Ovary (tissue), 7 donors: ENCODE measurements at regions not wholly inside any gene's neighbourhood (a gene's known extent, or its start where the extent isn't known, plus 50 kb on each side); places are given as distances from the start of the nearest gene placed in this dataset.

ENCODE experiments used
- DNase-seq, 5 donors: peaks; one replicate each; pipeline ENCODE4 v3.0.0-alpha.2; 2019 to 2020
- H3K27ac ChIP-seq, 2 donors: fragments of 200-600 bp; one replicate each; pipeline versions ENCODE4 v1.5.1 to v1.8.0; 2019 to 2022
- H3K27me3 ChIP-seq: fragments of 200-600 bp; one replicate; pipeline ENCODE4 v1.8.0; 2022
- H3K36me3 ChIP-seq: fragments of 200-600 bp; sonication (generic); one replicate; pipeline ENCODE4 v1.5.1; 2019
- H3K4me1 ChIP-seq: one replicate; pipeline ENCODE4 v1.8.1; 2013; ENCODE audit warnings: mild to moderate bottlenecking, moderate library complexity; ENCODE audit not compliant: insufficient read depth
- H3K4me3 ChIP-seq: fragments of 200-600 bp; sonication (generic); one replicate; pipeline ENCODE4 v1.5.1; 2017
- H3K9me3 ChIP-seq, 2 donors: fragments of 200-600 bp in 1 of 2; sonication (generic) in 1 of 2; one replicate each; pipeline versions ENCODE4 v1.5.1 to v1.8.1; 2013 to 2019; ENCODE audit warnings: mild to moderate bottlenecking in 1 of 2, moderate library complexity in 1 of 2
- EP300 ChIP-seq: sonication (generic); formaldehyde crosslinking; IDR thresholded peaks from one replicate; pipeline ENCODE4 v1.6.1; 2017; ENCODE audit warnings: antibody characterized with exemption
- POLR2A ChIP-seq: fragments of 450-650 bp; IDR thresholded peaks from one replicate; pipeline ENCODE4 v1.6.1; 2017; ENCODE audit warnings: antibody characterized with exemption, mild to moderate bottlenecking, moderate library complexity
- WGBS, 3 donors: extraction: QIAGEN DNeasy Blood & Tissue Kit in 1 of 3; methylation state at CpG; one replicate each; pipeline versions ENCODE4 v1.1.5 to v1.1.7; 2013 to 2017; 5-methylcytosine and 5-hydroxymethylcytosine counted together
- intact Hi-C, 4 donors: fragments of 100-400 bp; cut with DNase I; formaldehyde crosslinking; loops; one replicate each; pipeline versions ENCODE4 v1.11.0 to v1.15.1; 2022 to 2023
- TF ChIP-seq, protein P1 (sequence below), 3 donors: fragments of 450-650 bp in 2 of 3; fragments of 200-600 bp in 1 of 3; IDR thresholded peaks; one replicate each; pipeline versions ENCODE4 v1.5.1 to v1.8.0; 2016 to 2022; ENCODE audit warnings: antibody characterized with exemption in 3 of 3, mild to moderate bottlenecking in 1 of 3
- donor health status: DM: no; HTN: no; CAD: no; lungs with moderate emphysema.
- donor health status: DM: no; HTN: no; CAD: no.
- donor health status: Bipolar disorder and iron deficiency.
- donor health status: DM: no; HTN: no; CAD: no.
- donor health status: DM: yes; HTN: yes; CAD: no.

DNA sequence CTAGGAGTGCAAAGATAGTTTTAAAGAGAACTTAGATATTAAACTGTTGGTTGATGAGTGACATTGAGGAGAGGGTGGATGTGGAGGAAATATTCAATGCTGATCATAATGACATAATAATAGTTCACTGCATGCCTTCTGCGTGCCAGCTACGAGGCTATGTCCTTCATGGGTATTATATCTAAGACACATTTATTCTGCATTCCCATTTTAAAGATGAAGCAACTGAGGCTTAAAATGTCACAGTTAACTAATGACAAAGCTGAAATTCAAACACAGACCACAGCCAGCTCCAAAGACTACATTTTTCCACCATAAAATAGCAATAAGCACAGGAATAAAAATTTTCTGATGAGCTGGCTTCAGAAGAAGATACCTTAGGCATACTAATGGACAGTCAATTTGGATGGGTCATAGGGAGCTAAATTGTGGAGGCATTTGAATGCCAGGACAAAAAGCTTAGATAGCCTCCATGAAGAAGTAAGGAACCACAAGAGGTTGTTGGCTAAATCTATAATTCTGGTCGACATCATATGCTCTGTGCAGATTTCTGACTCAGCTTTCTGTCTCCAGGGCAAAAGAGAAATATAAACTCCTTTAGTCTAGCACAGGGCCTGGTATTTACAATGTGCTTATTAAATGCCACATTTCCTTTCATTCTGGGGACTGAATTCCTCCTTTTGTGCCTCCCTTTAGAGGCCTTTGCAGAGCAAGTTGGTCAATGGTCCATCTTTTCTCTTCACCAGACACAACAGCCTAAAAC lies 71.2 kb upstream of the NRIP1 start:
- intact Hi-C loops: no loop called here
- Histone ChIP-seq H3K27me3 (no peaks in the 10 kb centered on the region), H3K36me3 (no peaks in the 10 kb centered on the region), H3K9me3 (no peaks in the 10 kb centered on the region), H3K4me1 (peaks cover 2% of the 10 kb centered on the region), H3K4me3 (no peak overlapping the region), H3K27ac (no peak overlapping the region)
- WGBS, 3 donors: 92 to 95% (median 93%) methylated on average over 3 of the region's 3 CpGs
- no peak for DNase-seq
- TF ChIP-seq EP300 (no peak), POLR2A (no peak)
- TF ChIP-seq, protein P1, sequence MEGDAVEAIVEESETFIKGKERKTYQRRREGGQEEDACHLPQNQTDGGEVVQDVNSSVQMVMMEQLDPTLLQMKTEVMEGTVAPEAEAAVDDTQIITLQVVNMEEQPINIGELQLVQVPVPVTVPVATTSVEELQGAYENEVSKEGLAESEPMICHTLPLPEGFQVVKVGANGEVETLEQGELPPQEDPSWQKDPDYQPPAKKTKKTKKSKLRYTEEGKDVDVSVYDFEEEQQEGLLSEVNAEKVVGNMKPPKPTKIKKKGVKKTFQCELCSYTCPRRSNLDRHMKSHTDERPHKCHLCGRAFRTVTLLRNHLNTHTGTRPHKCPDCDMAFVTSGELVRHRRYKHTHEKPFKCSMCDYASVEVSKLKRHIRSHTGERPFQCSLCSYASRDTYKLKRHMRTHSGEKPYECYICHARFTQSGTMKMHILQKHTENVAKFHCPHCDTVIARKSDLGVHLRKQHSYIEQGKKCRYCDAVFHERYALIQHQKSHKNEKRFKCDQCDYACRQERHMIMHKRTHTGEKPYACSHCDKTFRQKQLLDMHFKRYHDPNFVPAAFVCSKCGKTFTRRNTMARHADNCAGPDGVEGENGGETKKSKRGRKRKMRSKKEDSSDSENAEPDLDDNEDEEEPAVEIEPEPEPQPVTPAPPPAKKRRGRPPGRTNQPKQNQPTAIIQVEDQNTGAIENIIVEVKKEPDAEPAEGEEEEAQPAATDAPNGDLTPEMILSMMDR (IDR thresholded peaks at IDR 0.05): no peak

DNA sequence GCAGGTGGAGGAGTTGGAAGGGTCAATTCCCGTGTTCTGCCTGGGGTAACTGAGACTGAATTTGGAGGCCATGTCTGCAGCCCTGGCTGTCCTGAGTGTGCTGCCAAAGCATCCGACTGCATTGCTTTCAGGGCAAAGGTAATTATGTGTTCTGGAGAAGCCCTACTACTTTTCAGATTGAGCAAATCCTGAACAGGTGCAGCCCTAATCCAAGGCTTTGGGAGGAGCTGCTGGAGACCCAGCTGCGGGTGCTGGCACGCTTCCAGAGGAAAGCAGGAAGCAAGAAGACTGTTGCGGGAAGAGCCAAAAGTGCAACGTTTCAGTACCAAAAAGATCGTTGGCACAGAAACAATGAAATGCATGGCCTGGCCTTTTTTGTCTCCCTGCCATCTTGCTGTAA lies 73.7 kb upstream of the NRIP1 start:
- Histone ChIP-seq H3K4me1 (peaks cover 2% of the 10 kb centered on the region), H3K27me3 (no peaks in the 10 kb centered on the region), H3K36me3 (no peaks in the 10 kb centered on the region), H3K9me3 (no peaks in the 10 kb centered on the region), H3K4me3 (no peak overlapping the region), H3K27ac (no peak overlapping the region)
- TF ChIP-seq POLR2A: no peak
- TF ChIP-seq, protein P1 (IDR thresholded peaks at IDR 0.05): no peak
- TF ChIP-seq EP300: no peak
- 16 to 22% (median 18%) methylated on average over 7 of the region's 7 CpGs for WGBS, 3 donors
- DNase-seq: peak in 4 of 5 donors; percentile 18 to 40 (median 28)
- intact Hi-C loops: no loop called here

DNA sequence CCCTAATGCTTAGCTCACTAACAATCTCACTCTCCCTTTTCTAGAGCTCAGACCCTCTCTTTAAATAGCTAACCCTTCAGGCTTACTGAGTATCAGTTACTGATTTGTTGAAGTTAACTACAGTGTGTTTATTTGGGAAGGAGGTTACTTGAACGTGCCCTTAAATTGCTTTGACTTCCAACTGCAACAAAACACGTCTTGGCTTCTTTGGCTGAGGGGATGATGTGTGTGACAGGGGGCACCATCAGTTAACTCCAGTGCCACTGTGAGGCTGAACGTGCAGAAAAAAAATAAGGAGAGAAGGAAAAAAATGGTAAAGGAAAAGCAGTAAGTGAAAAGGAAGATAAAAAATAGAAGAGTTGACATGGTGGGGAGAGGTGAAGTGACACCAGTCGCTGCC lies 75.1 kb upstream of the NRIP1 start:
- H3K27me3 ChIP-seq: no peaks in the 10 kb centered on the region
- H3K9me3 ChIP-seq: no peaks in the 10 kb centered on the region
- TF ChIP-seq, protein P1 (IDR thresholded peaks at IDR 0.05): no peak
- no peak for TF ChIP-seq POLR2A
- TF ChIP-seq EP300: no peak
- intact Hi-C loops: no loop called here
- no peak overlapping the region for H3K27ac ChIP-seq
- peaks cover 2% of the 10 kb centered on the region for H3K4me1 ChIP-seq
- DNase-seq: no peak
- no peak overlapping the region for H3K4me3 ChIP-seq
- 49 to 68% (median 58%) methylated on average over 4 of the region's 4 CpGs for WGBS, 3 donors
- no peaks in the 10 kb centered on the region for H3K36me3 ChIP-seq

DNA sequence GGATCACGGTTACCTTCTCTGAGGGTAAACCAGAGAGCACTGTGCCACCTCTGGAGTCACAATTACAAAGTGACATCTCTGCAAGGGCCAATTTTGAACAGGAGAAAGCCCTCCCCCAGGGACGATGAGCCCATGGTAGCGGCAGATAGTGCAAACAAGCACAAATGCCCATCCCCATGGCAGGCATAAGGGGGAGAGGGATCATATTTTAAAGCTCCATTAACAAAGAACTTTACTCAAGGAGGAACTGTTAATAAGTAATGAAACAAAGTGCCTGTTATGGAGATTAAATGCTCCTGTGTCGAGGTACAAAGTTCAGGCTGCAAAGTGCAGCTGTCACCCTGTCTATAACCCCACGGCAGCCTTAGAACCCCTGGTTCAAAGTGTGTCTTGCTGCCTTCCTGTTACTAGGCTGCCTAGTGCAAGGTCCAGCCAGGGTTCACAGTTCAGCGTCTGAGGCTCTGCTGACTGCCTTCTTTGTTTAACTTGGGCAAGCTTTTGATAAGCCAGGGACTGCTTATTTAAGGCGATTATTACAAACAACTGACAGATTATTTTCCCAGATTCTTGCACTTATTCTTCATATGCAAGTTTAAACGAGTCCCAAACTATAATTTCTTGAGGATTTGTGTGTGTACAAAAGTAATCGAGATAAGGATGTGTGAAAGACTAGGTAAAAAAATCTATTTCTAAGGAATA lies 75.7 kb upstream of the NRIP1 start:
- no peak for DNase-seq
- intact Hi-C loops: no loop called here
- H3K4me1 ChIP-seq: peaks cover 2% of the 10 kb centered on the region
- no peaks in the 10 kb centered on the region for H3K9me3 ChIP-seq
- 33 to 40% (median 39%) methylated on average over 9 of the region's 9 CpGs for WGBS, 3 donors
- H3K27ac ChIP-seq: no peak overlapping the region
- H3K4me3 ChIP-seq: no peak overlapping the region
- TF ChIP-seq, protein P1 (IDR thresholded peaks at IDR 0.05): no peak
- TF ChIP-seq EP300 (no peak), POLR2A (no peak)
- H3K27me3 ChIP-seq: no peaks in the 10 kb centered on the region
- no peaks in the 10 kb centered on the region for H3K36me3 ChIP-seq
